ENCODE measurements at regions not wholly inside any gene's neighbourhood (a gene's known extent, or its start where the extent isn't known, plus 50 kb on each side); places are given as distances from the start of the nearest gene placed in this dataset.

GRCh38 chr7:76139670-76140069, 62.0 kb upstream of the SRRM3 start:
- TF ChIP-seq CTCF (IDR thresholded peaks at IDR 0.05) (no peak), POLR2A (IDR thresholded peaks at IDR 0.05) (no peak)

Data from body of pancreas (tissue), 4 donors.